DOHH2 (cell line): ENCODE measurements at regions not wholly inside any gene's neighbourhood (a gene's known extent, or its start where the extent isn't known, plus 50 kb on each side); places are given as distances from the start of the nearest gene placed in this dataset.

Experiments
- EZH2phosphoT487 ChIP-seq: fragments of 200-600 bp; sonication (generic); IDR thresholded peaks from 2 replicates; pipeline ENCODE4 v1.6.1; 2017; ENCODE audit warnings: borderline replicate concordance, mild to moderate bottlenecking, antibody characterized with exemption, low read length, moderate library complexity, mixed read lengths
- TF ChIP-seq, protein P1 (sequence below): fragments of 200-600 bp; sonication (generic); IDR thresholded peaks from one replicate; pipeline ENCODE4 v1.5.1; 2014; ENCODE audit warnings: antibody characterized with exemption, mild to moderate bottlenecking, low read depth, low read length; ENCODE audit not compliant: poor library complexity, severe bottlenecking

DNA sequence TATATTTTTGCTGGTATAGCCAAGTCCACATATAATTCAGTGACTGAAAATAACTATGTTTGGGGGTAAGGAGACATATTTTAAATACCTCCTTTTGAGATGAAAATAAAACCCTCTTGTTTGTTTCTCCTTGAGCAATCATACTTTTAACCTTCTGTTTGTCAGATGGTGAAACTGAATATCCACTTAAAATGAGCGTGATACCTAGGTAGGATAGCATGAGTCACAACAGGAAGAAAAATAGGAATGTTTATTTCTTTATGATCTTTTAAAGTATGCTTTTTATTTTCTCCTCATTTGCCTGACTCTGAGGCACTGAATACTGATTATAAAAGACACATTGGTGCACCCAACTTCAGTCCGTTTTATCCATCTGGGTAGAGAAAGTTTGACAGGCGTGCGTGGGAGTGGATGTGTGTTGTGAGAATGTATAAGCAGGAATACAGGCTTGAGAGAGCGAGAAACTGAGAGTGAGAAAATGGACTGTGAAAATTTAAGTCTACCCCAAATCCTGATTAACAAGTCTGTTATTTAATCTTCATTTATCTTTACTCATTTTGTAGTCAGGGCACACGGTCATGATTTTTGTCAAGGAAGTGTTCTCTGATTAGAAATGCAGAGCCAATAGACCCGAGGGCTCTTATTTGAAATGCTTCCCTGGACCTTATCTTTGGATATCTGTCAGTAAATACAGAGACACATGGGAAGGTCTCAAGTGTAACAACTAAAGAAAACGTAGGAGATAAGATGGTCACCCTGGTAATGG lies 62.1 kb upstream of the ANTXR2 start:
- TF ChIP-seq, protein P1, sequence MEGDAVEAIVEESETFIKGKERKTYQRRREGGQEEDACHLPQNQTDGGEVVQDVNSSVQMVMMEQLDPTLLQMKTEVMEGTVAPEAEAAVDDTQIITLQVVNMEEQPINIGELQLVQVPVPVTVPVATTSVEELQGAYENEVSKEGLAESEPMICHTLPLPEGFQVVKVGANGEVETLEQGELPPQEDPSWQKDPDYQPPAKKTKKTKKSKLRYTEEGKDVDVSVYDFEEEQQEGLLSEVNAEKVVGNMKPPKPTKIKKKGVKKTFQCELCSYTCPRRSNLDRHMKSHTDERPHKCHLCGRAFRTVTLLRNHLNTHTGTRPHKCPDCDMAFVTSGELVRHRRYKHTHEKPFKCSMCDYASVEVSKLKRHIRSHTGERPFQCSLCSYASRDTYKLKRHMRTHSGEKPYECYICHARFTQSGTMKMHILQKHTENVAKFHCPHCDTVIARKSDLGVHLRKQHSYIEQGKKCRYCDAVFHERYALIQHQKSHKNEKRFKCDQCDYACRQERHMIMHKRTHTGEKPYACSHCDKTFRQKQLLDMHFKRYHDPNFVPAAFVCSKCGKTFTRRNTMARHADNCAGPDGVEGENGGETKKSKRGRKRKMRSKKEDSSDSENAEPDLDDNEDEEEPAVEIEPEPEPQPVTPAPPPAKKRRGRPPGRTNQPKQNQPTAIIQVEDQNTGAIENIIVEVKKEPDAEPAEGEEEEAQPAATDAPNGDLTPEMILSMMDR: no peak
- TF ChIP-seq EZH2phosphoT487: no peak
